ENCODE measurements at regions not wholly inside any gene's neighbourhood (a gene's known extent, or its start where the extent isn't known, plus 50 kb on each side); places are given as distances from the start of the nearest gene placed in this dataset.
"Not testable (repeated sequence)": the region's sequence is repeated elsewhere in the genome, so short reads cannot be mapped to it uniquely, and the experiment has no call there.

- TF ChIP-seq, protein P1, sequence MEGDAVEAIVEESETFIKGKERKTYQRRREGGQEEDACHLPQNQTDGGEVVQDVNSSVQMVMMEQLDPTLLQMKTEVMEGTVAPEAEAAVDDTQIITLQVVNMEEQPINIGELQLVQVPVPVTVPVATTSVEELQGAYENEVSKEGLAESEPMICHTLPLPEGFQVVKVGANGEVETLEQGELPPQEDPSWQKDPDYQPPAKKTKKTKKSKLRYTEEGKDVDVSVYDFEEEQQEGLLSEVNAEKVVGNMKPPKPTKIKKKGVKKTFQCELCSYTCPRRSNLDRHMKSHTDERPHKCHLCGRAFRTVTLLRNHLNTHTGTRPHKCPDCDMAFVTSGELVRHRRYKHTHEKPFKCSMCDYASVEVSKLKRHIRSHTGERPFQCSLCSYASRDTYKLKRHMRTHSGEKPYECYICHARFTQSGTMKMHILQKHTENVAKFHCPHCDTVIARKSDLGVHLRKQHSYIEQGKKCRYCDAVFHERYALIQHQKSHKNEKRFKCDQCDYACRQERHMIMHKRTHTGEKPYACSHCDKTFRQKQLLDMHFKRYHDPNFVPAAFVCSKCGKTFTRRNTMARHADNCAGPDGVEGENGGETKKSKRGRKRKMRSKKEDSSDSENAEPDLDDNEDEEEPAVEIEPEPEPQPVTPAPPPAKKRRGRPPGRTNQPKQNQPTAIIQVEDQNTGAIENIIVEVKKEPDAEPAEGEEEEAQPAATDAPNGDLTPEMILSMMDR (IDR thresholded peaks at IDR 0.05; ENCODE audit: low read depth, low read length) = no peak
- DNase-seq (ENCODE audit: extremely low read depth, low read depth) = no peak
These were observed 131.3 kb upstream of the DAP start for GRCh38 chr5:10892147-10892910.

DNA sequence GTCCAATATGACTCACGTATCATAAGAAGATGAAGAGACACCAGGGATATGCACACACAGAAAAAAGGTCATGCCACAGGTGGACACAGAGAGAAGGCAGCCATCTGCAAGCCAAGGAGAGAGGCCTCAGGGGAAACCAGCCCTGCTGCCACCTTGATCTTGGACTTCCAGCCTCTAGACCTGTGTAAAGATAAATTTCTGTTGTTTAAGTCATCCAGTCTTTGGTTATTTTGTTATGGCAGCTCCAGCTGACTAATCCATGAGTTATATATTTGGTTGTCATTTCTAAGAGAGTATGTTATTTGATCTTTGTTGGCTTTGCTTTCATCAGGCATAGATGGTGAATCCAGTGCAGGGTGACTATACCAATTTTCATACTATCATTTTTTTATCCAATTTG is 130.2 kb upstream of the DAP start:
- DNase-seq (ENCODE audit: extremely low read depth, low read depth) = no peak
- TF ChIP-seq, protein P1 (IDR thresholded peaks at IDR 0.05; ENCODE audit: low read depth, low read length) = no peak

- no peak for DNase-seq (ENCODE audit: extremely low read depth, low read depth)
- TF ChIP-seq, protein P1 (IDR thresholded peaks at IDR 0.05; ENCODE audit: low read depth, low read length) = no peak
These were observed 125.5 kb upstream of the DAP start for GRCh38 chr5:10886497-10886896.

DNA sequence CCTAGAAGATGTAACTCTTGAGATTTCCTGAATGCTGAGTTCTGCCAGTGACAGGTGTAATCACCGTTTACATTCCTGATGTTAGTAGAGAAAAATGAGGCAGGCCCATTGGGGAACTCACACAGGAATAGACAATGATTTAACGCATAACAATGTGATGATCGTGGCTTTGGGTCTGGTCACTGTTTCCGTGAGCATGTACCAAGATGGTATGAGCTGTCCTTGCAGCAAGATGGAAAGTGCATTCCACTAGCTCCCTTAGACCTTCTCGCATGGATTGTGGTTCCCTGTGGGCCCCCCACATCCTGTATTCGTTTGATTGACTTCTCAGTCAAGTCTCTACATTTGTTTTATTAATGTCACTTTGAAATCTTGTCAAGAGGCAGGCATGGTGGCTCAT is 124.0 kb upstream of the DAP start:
- TF ChIP-seq, protein P1 (IDR thresholded peaks at IDR 0.05; ENCODE audit: low read depth, low read length) = no peak
- no peak for DNase-seq (ENCODE audit: extremely low read depth, low read depth)

DNA sequence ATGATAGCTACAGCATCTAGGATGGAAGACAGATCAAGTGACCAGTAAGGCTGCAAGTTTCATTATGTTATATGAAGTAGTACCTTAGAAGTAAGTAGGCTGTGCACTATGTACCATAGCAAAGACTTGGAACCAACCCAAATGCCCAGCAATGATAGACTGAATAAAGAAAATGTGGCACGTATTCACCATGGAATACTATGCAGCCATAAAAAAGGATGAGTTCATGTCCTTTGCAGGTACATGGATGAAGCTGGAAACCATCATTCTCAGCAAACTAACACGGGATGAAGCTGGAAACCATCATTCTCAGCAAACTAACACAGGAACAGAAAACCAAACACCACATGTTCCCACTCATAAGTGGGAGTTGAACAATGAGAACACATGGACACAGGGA is 122.9 kb upstream of the DAP start:
- not testable (repeated sequence) for DNase-seq (ENCODE audit: extremely low read depth, low read depth)

DNA sequence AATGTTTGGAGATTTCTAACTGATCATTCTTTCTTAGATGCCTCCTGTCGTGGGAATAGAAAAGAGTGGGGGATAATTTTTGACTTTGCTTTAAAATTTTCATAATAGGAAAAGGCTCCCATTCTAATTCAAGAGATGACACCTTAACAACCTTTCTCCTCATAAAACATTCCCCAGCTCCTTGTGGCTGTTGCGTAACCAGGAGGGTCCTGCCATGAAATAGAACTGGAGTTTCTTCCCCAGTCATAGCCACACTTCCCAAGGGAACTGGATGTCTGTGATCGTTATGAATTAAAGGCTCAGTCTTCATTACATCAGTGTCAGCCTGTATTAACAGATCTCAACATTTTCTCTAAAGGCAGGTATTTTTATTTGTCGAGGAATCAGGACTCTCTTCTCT is 119.9 kb upstream of the DAP start:
- TF ChIP-seq, protein P1 (IDR thresholded peaks at IDR 0.05; ENCODE audit: low read depth, low read length) = no peak

DNA sequence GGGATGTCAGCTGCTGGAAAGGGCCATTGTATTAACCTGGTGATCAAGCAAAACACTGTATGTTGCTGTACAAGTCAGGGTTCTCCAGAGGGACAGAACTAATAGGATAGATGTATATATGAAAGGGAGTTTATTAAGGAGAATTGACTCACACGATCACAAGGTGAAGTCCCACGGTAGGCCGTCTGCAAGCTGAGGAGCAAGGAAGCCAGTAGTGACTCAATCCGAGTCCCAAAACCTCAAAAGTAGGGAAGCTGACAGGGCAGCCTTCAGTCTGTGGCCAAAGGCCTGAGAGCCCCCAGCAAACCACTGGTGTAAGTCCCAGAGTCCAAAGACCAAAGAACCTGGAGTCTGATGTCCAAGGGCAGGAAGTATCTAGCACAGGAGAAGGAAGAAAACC is 116.0 kb upstream of the DAP start:
- DNase-seq (ENCODE audit: extremely low read depth, low read depth) = not testable (repeated sequence)

More for the DNA sequence above, 119.9 kb upstream of the DAP start:
- no peak for DNase-seq (ENCODE audit: extremely low read depth, low read depth)

DNA sequence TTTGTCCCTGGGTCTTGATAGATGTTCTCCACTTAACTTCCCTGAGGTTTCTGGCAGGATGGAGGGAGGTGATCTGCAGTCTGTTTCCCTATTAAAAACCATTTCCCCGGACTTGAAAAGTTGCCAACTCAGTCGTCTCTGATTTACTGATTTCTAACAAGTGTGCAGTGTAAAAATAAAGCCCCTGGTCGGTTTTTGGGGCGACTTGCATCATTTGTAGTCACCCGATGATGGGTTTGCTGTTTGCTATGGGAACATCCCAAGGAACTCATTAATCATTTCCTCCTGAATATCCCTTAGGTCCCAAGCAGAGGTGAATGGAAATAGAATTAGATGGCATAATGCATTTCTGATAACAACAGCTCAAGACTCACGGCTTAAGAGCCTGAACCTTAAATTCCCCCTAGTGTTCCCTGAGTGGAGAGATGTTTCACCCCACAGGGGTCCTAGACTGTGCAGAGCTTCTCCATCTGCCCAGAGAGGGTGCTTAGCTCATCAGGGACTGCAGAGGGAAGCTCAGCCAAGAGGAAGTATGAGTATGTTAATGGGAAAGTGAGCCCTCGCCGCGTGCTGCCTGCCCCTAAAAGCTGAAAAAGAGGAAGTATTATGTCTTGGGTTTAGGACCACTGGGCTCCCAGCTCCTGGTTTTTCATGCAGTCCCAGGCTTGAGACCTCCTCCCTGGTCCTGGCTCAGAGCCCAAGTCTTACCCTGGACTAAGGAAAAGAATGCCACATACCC is 115.1 kb upstream of the DAP start:
- DNase-seq (ENCODE audit: extremely low read depth, low read depth) = no peak
- TF ChIP-seq, protein P1 (IDR thresholded peaks at IDR 0.05; ENCODE audit: low read depth, low read length) = no peak

Data from AG09319 (cell line).